Glomerular endothelial cell (primary cell): ENCODE measurements at regions not wholly inside any gene's neighbourhood (a gene's known extent, or its start where the extent isn't known, plus 50 kb on each side); places are given as distances from the start of the nearest gene placed in this dataset.

Source experiments
- DNase-seq: peaks from one replicate; pipeline ENCODE4 v3.0.0-alpha.2; 2011; ENCODE audit warnings: low read depth, low spot score; ENCODE audit errors: extremely low read depth

DNA sequence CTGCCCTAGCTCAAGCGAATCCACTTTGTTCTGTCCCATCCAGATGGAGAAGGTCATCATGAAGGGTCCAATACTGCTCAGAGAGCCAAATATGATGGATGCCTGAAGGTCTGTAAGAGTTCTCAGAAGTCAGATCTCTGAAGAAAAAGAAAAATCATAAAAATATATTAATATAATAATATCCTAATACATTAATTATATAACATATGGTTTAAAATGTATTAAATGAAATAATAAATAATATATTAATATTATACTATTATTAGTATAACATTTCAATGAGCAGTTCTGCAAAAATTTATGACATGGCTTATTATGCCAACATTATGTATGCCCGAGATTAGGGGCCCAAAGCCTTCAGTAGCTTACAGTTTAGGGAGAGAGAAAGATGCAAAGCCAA is 78.2 kb upstream of the GPR12 start:
- no peak for DNase-seq

DNA sequence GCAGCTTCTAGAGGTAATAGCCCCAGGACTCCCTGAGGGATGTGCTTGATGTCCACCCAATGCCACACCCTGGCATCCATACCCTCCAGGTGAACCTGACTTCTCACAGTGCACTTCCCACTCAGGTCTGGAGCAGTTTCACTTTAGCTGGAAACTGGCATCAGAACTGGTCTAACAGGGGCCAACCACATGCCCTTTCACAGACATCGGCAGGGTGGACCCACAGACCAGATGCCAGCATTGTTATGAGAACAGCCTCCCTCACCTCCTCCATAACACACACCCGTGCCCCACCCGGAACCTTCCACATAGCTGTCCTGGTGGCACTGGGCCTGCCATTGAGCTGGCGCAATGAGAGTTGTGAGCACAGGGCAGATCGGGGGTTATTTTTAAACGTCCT is 77.4 kb upstream of the GPR12 start:
- DNase-seq: no peak

DNA sequence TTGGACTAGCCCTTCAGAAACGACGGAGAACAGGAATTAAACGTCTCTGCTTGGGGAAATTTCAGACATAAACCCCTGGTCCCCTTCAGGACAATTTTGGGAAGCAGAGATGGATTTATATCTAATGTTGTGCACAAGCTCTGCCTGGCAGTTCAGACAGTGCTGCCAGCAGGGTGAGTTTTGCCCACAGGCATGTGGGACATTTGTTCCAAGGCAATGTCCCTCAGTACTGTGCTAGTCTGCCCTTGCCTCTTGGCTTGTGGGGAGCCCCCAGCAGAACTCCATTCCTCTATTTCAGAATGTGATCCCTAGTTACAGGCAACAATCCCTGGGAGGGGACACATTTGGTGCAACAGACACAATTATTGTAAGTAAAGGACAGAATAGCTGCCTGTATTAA is 76.5 kb upstream of the GPR12 start:
- no peak for DNase-seq

DNA sequence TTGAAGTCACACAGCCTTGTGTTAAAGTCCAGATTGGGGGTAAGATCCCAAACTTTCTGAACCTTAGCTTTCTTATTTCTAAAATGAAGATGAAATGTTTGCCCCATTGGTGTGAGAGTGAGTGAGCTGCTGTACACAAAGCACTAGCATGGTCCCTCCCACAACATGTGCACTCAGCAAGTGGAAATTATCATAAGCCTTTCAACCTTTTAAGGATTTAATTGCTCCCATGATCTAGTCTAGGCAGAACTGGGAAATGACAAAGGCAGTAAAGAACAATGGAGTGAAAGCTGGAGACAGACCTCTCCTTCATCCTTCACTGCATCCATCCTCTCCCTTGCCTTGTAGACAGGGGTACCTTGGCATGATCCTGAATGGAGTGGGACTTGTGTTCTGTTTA is 76.0 kb upstream of the GPR12 start:
- no peak for DNase-seq

DNA sequence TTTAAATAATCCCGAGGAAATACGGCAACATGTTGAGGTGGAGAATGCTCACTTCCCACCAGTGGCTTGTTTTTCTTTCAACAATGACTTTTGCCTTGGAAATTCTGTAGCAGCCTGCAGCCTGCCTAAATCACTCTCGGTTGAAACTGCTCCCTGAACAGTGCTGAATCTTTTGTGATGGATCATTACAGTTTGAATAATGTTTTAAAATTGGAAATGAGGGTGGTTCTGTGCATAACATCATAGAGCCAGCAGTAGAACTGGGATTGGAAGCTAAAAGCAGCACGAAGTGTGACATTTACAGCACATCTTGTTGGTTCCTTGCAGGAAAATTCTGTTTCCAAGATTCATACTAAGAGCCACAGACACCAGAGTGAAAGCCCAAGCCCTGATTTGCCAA is 74.1 kb upstream of the GPR12 start:
- no peak for DNase-seq

DNA sequence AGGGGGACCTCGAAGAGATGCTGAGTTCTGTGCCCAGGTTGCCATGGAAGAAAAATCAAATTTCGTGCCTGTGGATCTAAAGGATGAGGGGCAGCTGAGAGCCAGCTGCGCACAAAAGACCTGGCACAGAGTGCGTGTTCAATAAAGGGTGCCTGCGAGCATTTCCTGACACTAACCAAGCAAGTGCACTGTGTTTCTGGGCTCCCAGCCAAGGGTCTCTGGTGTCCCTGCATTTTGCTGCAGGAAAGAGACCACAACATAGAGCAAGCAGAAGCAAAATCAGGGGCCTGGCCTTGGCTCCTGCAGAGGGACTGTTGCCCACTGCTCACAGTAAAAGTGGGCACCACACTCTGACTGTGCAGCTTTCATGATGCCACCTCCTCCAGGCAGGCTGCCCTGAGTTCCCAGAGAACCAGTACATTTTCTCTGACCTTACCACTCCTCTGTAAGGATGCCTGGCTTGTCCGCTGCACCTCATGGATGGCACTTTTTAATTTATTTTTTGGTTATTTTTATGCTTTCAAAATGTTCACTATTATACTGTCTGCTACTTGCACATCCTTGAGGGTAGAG is 70.8 kb upstream of the GPR12 start:
- DNase-seq: no peak

DNA sequence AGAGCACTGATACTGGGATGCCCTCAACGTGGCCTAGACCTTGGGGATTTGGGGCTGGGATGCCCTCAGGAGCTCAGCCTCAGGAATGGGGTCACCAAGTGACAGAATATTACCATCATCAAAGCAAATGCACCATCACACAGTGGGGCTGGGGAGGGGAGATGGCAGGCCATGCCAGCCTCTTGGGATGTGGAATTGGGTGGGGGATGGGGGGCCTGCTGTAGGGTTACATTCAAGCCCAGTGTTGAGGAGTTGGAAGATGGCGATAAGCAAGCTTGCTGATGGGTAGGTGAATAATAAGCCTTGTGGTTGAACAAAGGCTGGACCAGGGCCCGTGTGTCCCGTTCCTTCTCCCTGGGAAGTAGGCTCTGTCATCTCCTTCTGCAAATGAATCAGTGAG is 69.1 kb upstream of the GPR12 start:
- no peak for DNase-seq

DNA sequence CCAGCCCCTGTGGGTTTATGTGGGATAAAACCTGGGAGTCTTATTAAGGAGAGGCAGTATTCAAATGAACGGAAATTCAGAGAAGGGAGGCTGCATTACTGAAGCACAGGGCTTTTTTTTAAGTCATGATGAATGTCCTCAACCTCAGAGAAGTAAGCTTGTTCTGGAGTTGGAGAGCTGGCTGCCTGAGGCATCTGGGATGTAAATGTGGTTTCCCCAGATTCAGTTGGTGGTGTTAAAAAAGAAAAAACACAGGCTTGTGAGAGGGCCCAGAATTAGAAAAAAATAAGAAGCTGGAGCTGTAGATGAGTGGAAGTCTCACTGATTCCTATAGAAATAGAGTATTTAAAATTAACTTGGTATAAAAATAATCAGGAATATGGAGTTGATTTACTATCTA is 64.0 kb upstream of the GPR12 start:
- DNase-seq: no peak

DNA sequence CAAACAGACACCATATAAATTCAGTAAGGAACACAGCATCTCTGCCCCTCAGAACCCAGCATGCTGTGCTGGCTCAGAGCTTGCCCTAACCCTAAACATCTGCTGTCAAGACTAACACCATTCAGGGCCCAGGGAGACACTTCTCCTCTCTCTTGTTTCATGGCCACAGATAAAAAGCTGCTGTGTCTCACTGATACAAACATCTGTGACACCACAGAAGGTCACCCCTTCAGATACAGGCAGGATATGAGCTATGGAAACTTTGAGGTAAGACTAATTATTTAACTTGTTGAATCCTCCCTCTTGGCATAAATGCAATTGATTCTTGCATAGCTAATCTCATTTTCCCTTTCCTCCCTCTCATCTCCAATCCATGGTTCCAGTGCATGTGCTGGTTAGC is 61.6 kb upstream of the GPR12 start:
- DNase-seq: no peak

DNA sequence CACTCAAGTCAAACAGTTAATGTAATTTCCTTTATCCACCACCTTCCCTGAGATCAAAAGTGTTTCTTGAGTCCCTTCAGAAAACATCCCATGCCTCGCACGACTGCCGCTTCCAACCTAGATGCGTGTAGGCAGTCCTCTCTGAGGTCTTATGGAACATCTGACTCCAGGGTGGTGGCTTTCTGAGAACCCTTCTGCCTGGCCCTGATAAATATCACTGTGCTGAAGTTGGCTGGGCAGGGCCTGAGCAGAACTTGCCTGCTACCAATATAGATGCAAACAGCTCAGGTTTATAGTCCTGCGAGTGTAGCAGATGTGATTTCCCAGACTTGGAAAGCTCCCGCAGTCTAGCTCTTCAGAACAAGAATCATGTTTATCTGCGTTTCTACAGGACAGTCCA is 61.1 kb upstream of the GPR12 start:
- no peak for DNase-seq

DNA sequence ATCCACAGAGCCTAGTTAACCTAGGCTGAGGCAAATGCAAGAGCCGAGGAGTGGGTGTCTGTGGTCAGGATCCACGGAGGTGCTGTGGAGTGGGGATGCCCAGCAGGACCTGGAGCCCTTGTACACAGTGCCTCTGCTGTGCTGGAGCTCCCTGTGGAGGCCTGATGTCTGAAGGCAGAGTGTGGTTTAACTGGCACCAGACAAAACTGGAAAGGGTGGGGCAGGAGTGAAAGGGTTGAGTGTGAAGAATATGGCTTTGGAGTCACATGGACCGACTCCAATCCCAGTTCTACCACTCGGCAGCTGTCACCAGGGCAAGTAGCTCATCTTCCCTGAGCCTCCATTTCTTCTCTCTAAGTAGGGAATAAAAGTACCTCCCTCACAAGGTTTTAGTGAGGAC is 60.3 kb upstream of the GPR12 start:
- no peak for DNase-seq

DNA sequence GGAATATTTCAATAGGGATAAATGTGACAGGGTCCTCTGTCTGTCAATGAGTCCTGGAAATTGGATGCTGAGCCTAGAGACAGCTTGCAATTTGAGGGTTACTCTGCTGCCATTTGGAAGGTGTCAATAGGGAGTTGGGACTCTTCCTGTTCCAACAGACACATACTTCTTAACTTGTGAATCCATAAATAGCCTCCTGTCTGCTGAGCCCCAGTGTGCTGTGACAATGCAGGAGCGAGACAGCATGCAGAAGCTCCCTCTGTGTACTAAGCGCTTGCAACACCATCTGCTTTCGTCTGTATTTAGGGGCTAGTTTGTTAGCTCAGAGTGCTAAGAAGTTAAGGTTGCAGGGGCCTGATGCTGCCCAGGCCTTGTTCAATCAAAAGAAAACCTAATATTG is 58.5 kb upstream of the GPR12 start:
- no peak for DNase-seq

DNA sequence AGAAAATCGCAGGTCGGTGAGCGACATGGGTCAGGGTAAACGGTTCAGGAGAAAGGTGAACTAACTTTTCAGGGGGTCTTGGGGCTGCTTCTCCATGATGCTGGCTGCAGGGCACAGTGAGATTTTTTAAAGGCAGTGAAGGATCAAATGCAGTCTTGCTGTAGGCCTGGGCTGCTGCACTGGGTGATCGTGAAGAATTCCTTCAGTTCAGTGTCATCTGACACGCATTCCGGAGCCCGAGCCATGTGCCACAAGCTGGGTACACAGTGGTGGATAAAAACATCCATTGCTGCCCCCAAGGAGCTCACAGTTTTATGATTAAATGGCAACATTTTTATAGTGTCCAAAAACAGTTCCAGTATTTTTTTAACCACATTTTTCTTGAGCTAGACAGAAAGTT is 56.3 kb upstream of the GPR12 start:
- DNase-seq: no peak

DNA sequence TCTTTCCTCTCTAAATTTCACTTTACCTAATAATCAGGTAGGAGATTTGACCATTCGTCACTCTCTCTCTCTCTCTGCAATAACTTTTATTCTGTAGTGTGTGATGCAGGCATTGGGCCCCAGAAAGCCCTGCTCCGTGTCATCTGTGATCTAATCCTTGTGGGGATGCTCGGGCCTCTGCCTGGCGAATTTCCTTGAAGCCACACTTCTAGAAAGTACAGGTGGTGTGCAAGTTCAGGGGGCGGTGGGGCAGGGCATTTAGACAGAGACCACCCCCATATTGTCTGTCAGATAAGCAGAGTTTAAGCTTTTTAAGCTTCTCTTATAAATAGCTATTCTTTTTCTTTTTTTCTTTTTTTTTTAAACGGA is 53.4 kb upstream of the GPR12 start:
- no peak for DNase-seq

DNA sequence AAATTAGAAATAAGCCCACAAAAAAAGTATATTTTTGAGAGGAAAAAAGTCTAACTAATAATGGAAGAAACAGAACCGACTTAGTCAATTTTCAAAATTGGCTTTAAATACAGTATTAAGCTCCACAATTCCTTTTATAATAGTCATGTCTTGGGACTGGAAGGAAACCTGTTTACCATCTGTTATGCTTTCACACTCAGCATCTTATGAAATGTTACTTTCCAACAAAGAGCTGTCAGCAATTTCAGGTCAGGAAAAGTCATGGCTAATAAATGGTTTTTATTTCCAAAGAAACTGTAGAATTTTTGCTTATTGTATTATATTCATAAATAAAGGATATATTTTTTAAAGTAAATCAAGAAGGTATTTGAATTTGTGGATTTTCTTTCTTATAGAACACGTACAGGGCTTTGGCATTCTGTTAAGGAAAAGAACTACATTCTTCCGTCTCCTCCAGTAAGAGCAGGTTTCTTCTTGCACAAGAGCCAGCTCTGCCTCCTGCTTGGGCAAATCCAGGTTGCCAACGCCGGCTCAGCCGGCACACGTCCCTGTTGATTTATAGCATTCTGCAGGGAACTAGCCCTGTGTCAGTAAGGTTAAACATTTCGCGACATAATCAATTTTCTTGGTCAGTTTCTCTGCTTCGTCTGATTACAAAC is 52.9 kb upstream of the GPR12 start:
- DNase-seq: no peak

DNA sequence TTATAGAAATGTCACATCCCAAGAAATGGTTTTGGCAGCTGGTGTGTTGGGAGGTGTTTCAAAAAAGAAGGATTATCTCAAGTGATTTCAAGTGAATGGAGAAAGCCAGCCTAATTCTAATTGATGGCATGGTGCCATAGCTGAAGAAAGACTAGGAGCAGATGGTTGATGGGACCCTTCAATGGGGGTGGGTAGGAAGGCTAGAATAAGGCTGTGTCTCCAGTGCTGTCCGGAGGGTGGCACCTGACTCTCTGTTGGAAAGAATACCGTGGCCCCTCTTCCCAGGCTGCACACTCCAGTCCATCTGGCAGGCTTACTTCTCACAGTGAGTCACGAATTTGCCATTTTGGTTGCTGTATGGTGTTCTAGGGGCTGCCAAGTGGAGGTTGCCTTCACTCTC is 51.0 kb upstream of the GPR12 start:
- DNase-seq: no peak
